Hepatocyte (in vitro differentiated cells): ENCODE measurements at regions not wholly inside any gene's neighbourhood (a gene's known extent, or its start where the extent isn't known, plus 50 kb on each side); places are given as distances from the start of the nearest gene placed in this dataset.
"Not testable (repeated sequence)": the region's sequence is repeated elsewhere in the genome, so short reads cannot be mapped to it uniquely, and the experiment has no call there.

Source experiments
- DNase-seq: peaks from one replicate; pipeline ENCODE4 v3.0.0-alpha.2; 2016; ENCODE audit warnings: low spot score
- H2AFZ ChIP-seq: fragments of 200-600 bp; sonication (generic); 2 replicates; pipeline ENCODE4 v1.6.0; 2016; ENCODE audit warnings: antibody characterized with exemption, mild to moderate bottlenecking
- H3K27ac ChIP-seq: fragments of 200-600 bp; sonication (generic); 2 replicates; pipeline ENCODE4 v1.5.1; 2016; ENCODE audit warnings: mild to moderate bottlenecking
- H3K27me3 ChIP-seq: fragments of 200-600 bp; sonication (generic); 2 replicates; pipeline ENCODE4 v1.6.1; 2016
- H3K36me3 ChIP-seq: fragments of 200-600 bp; sonication (generic); replicated peaks from 2 replicates; pipeline ENCODE4 v1.5.1; 2016; ENCODE audit warnings: low read depth; ENCODE audit not compliant: insufficient read depth
- H3K4me1 ChIP-seq: fragments of 200-600 bp; sonication (generic); 2 replicates; pipeline ENCODE4 v1.5.1; 2016; ENCODE audit warnings: mild to moderate bottlenecking, moderate library complexity; ENCODE audit not compliant: insufficient read depth
- H3K4me2 ChIP-seq: fragments of 200-600 bp; sonication (generic); 2 replicates; pipeline ENCODE4 v1.6.0; 2016
- H3K4me3 ChIP-seq: fragments of 200-600 bp; sonication (generic); 2 replicates; pipeline ENCODE4 v1.5.1; 2016; ENCODE audit warnings: mild to moderate bottlenecking
- H3K79me2 ChIP-seq: fragments of 200-600 bp; sonication (generic); 2 replicates; pipeline ENCODE4 v1.6.0; 2017; ENCODE audit warnings: mild to moderate bottlenecking
- H3K9me2 ChIP-seq: fragments of 200-600 bp; sonication (generic); replicated peaks from 2 replicates; pipeline ENCODE4 v1.6.0; 2017; ENCODE audit warnings: mild to moderate bottlenecking; ENCODE audit not compliant: insufficient read depth
- H3K9me3 ChIP-seq: fragments of 200-600 bp; sonication (generic); 2 replicates; pipeline ENCODE4 v1.5.1; 2016; ENCODE audit warnings: low read depth, mild to moderate bottlenecking
- H4K20me1 ChIP-seq: fragments of 200-600 bp; sonication (generic); 2 replicates; pipeline ENCODE4 v1.6.0; 2016; ENCODE audit warnings: mild to moderate bottlenecking; ENCODE audit not compliant: insufficient read depth, poor library complexity, severe bottlenecking
- CTCF ChIP-seq: fragments of 200-600 bp; sonication (generic); IDR thresholded peaks from 2 replicates; pipeline ENCODE4 v1.5.1; 2016; ENCODE audit warnings: antibody characterized with exemption, mild to moderate bottlenecking; ENCODE audit not compliant: poor library complexity
- EZH2 ChIP-seq: fragments of 200-600 bp; sonication (generic); IDR thresholded peaks from 2 replicates; pipeline ENCODE4 v1.6.1; 2016; ENCODE audit warnings: antibody characterized with exemption, mild to moderate bottlenecking, borderline replicate concordance
- EZH2phosphoT487 ChIP-seq: fragments of 200-600 bp; sonication (generic); IDR thresholded peaks from one replicate; pipeline ENCODE4 v1.6.1; 2018; ENCODE audit warnings: antibody characterized with exemption, mild to moderate bottlenecking, low read depth, moderate library complexity; ENCODE audit not compliant: unreplicated experiment, severe bottlenecking
- WGBS: methylation state at CpG from one replicate; pipeline ENCODE4 v1.1.6; 2016; ENCODE audit warnings: low lambda C conversion rate; ENCODE audit errors: missing lambda C conversion rate; 5-methylcytosine and 5-hydroxymethylcytosine counted together

GRCh38 chr16:5215901-5216300, 118.3 kb upstream of the EEF2KMT start:
- Histone ChIP-seq H3K36me3 (no peaks in the 10 kb centered on the region), H3K9me3 (no peaks in the 10 kb centered on the region), H3K4me3 (no peak overlapping the region), H4K20me1 (no peaks in the 10 kb centered on the region), H3K9me2 (no peaks in the 10 kb centered on the region), H3K27me3 (no peaks in the 10 kb centered on the region), H3K4me1 (peaks cover 3% of the 10 kb centered on the region), H3K27ac (no peak overlapping the region), H3K4me2 (no peak overlapping the region), H3K79me2 (no peaks in the 10 kb centered on the region), H2AFZ (no peak overlapping the region)
- 63% methylated on average over 2 of the region's 2 CpGs for WGBS
- TF ChIP-seq EZH2phosphoT487 (no peak), CTCF (peak; percentile 6)
- DNase-seq, result peak; percentile 30

GRCh38 chr16:5214466-5214865, 116.9 kb upstream of the EEF2KMT start:
- TF ChIP-seq CTCF, result no peak
- no peak for TF ChIP-seq EZH2
- no peak for TF ChIP-seq EZH2phosphoT487
- no peaks in the 10 kb centered on the region for H3K9me2 ChIP-seq
- H4K20me1 ChIP-seq, result no peaks in the 10 kb centered on the region
- no peaks in the 10 kb centered on the region for H3K79me2 ChIP-seq
- H3K4me3 ChIP-seq, result no peak overlapping the region
- H3K27ac ChIP-seq, result no peak overlapping the region
- no peak overlapping the region for H3K4me2 ChIP-seq
- no peaks in the 10 kb centered on the region for H3K36me3 ChIP-seq
- no peaks in the 10 kb centered on the region for H3K27me3 ChIP-seq
- 83% methylated on average over 7 of the region's 7 CpGs for WGBS
- no peak overlapping the region for H2AFZ ChIP-seq
- peaks cover 3% of the 10 kb centered on the region for H3K4me1 ChIP-seq
- DNase-seq, result no peak
- no peaks in the 10 kb centered on the region for H3K9me3 ChIP-seq

GRCh38 chr16:5212501-5212900, 114.9 kb upstream of the EEF2KMT start:
- H3K27ac ChIP-seq, H3K4me1 ChIP-seq, H4K20me1 ChIP-seq, DNase-seq, H3K79me2 ChIP-seq, H3K4me3 ChIP-seq, H3K27me3 ChIP-seq, H3K9me3 ChIP-seq, H3K9me2 ChIP-seq, H2AFZ ChIP-seq, H3K36me3 ChIP-seq: not testable (repeated sequence)
- H3K4me2 ChIP-seq, result peak overlapping the region; percentile 10
- 26% methylated on average over 5 of the region's 5 CpGs for WGBS

- H3K4me2 ChIP-seq, H3K9me3 ChIP-seq, H3K27ac ChIP-seq, H3K4me3 ChIP-seq, H3K36me3 ChIP-seq, H4K20me1 ChIP-seq, H3K79me2 ChIP-seq, H3K9me2 ChIP-seq, DNase-seq, H3K27me3 ChIP-seq, H2AFZ ChIP-seq, H3K4me1 ChIP-seq: not testable (repeated sequence)
- WGBS, result 91% methylated on average over 1 of the region's 1 CpG
These were observed 110.4 kb upstream of the EEF2KMT start for GRCh38 chr16:5207862-5208498.
